ENCODE measurements at regions not wholly inside any gene's neighbourhood (a gene's known extent, or its start where the extent isn't known, plus 50 kb on each side); places are given as distances from the start of the nearest gene placed in this dataset.

DNA sequence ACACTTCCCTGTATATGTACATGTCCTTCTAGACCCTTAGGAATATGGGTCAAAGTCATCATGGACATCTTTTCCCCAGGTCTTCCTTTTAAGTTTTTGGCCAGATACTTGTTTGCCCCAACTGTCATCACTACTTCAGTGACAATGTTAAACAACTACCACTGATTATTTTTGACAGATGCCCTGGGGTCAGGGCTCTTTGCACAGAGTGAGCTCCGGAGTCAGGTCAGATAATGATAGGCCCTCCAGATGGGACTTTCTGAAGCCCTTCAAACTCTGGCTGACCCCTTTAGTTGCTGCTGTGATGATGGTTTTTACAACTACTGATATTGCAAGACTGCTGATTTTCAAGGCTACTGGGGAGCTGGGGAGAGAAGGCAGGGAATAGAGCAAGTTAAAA lies 449.4 kb upstream of the HS6ST1 start:
- Histone ChIP-seq H3K4me3 (no peak overlapping the region), H3K4me1 (no peaks in the 10 kb centered on the region), H3K27ac (no peak overlapping the region), H3K36me3 (no peaks in the 10 kb centered on the region), H3K9me3 (no peaks in the 10 kb centered on the region), H3K27me3 (no peaks in the 10 kb centered on the region)
- DNase-seq, result no peak
- TF ChIP-seq POLR2A (IDR thresholded peaks at IDR 0.05) (no peak), CTCF (IDR thresholded peaks at IDR 0.05) (no peak)

DNA sequence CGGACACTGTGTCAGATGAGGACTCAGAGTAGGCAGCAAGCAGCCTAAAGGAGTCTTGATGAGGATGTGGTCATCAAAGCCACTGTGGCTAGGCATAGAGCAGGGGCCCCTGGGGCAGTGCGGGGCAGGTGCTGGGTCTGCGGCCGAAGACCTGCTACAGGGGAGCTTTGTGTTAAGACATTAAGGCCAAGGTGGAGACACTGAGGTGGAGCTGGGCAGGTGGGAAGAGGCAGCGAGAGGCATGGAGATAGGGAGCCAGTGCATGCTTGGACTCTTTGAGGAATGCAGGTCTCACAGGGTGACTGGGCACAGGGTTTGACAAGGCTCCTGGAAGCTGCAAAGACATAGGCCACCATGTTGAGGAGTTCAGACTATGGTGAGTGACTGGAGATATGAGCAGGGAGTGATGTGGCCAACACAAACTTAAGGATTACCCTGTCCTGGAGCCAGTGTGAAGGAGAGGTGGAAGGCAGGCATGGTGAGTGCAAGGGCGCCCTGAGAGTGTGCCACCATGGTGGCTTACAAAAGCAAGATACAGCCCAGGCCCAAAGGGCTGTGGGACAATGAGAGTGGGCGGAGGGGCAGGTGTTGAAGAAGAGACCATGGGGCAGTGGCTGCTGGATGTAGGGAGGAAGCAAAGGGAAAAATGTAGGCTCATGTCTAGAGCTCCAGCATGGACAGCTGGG lies 450.9 kb upstream of the HS6ST1 start:
- H3K4me1 ChIP-seq, result no peaks in the 10 kb centered on the region
- DNase-seq, result no peak
- H3K27me3 ChIP-seq, result no peaks in the 10 kb centered on the region
- no peak overlapping the region for H3K4me3 ChIP-seq
- no peak for TF ChIP-seq POLR2A (IDR thresholded peaks at IDR 0.05)
- no peak for TF ChIP-seq CTCF (IDR thresholded peaks at IDR 0.05)
- H3K9me3 ChIP-seq, result no peaks in the 10 kb centered on the region
- H3K27ac ChIP-seq, result no peak overlapping the region
- no peaks in the 10 kb centered on the region for H3K36me3 ChIP-seq

DNA sequence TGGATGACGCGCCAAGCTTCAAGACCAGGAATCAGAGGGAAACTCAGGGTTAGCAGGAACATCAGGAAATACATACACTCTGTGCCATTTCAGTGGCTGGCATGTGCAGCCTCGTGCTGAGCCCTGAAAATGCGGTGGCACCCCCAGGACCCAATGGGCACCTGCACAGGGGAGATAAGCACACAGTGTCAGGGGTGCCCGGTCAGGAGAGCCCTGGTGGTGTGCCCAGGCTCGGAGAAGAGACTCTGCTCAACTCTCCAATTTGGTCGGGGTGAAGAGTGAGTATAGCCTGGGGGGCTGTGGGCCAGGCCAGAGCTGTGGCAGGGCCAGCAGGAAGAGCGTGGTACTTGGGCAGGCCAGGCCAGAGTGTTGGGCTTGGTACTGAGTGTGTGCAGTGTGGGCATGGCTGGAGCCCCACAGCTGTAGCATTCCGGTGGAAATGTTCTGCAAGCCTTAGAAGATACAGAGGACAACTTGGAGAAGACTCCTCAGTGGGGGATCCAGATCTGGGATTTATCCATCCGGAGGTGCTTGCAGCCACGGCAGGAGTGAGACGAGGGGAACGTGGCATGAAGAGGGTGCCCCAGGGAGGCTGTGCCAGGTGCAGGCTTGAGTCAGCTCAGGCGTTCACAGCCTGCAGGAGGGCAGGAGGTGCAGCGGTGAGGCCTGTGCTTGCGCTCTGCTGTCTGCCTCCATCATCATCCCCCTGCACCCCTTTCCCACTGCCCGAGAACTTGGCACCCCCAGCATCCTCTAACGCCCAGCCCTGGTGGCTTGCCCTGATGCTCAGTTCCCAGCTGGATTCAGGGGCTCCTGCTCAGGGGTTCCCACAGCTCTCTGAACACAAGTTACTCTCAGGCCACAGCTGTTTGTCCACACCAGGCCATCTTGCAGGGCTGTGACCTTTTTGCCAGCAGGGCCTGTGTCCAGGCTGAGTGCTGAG lies 451.7 kb upstream of the HS6ST1 start:
- Histone ChIP-seq H3K9me3 (no peaks in the 10 kb centered on the region), H3K27me3 (no peaks in the 10 kb centered on the region)
- peak in 1 of 3 donors; percentile 17 for DNase-seq

DNA sequence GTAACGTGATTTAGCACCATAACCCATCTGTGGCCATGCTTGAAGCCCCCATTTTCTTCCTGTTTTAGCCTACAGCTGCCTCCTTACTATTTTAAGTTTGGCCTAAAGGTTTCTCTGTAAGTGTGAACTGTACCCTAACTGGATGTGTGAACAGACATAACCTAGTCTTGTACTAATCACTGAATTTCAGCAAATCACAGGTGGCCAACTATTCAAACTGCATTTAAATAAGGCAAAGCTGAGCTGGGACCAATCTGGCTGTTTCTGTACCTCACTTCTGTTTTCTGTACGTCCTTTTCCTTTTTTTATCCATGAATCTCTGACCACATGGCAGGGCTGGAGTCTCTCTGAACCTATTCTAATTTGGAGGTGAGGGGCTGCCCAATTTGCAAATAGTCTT lies 452.7 kb upstream of the HS6ST1 start:
- no peak for TF ChIP-seq CTCF (IDR thresholded peaks at IDR 0.05)
- no peak for TF ChIP-seq POLR2A (IDR thresholded peaks at IDR 0.05)
- Histone ChIP-seq H3K4me3 (no peak overlapping the region), H3K4me1 (no peaks in the 10 kb centered on the region), H3K36me3 (no peaks in the 10 kb centered on the region), H3K9me3 (no peaks in the 10 kb centered on the region), H3K27me3 (no peaks in the 10 kb centered on the region), H3K27ac (no peak overlapping the region)
- DNase-seq, result no peak

More for the DNA sequence above, 451.7 kb upstream of the HS6ST1 start:
- Histone ChIP-seq H3K36me3 (no peaks in the 10 kb centered on the region), H3K27ac (no peak overlapping the region), H3K4me1 (no peaks in the 10 kb centered on the region), H3K4me3 (no peak overlapping the region)
- TF ChIP-seq POLR2A (IDR thresholded peaks at IDR 0.05) (no peak), CTCF (IDR thresholded peaks at IDR 0.05) (no peak)

GRCh38 chr2:128772671-128773070 lies 454.0 kb upstream of the HS6ST1 start:
- no peak overlapping the region for H3K27ac ChIP-seq
- peak in 1 of 3 donors; percentile 19 for DNase-seq
- H3K4me3 ChIP-seq, result no peak overlapping the region
- TF ChIP-seq CTCF (IDR thresholded peaks at IDR 0.05) (no peak), POLR2A (IDR thresholded peaks at IDR 0.05) (no peak)
- no peaks in the 10 kb centered on the region for H3K36me3 ChIP-seq
- H3K4me1 ChIP-seq, result no peaks in the 10 kb centered on the region
- H3K9me3 ChIP-seq, result no peaks in the 10 kb centered on the region
- H3K27me3 ChIP-seq, result no peaks in the 10 kb centered on the region

Data from Peyer's patch (tissue), 4 donors.